ES-I3 (cell line): ENCODE measurements at regions not wholly inside any gene's neighbourhood (a gene's known extent, or its start where the extent isn't known, plus 50 kb on each side); places are given as distances from the start of the nearest gene placed in this dataset.
"Not testable (repeated sequence)": the region's sequence is repeated elsewhere in the genome, so short reads cannot be mapped to it uniquely, and the experiment has no call there.

ENCODE experiments used
- H3K36me3 ChIP-seq: 2 replicates; pipeline ENCODE4 v1.6.1; 2013; ENCODE audit warnings: mild to moderate bottlenecking, low read length, control low read depth, moderate library complexity; ENCODE audit not compliant: insufficient read depth
- H3K4me1 ChIP-seq: 2 replicates; pipeline ENCODE4 v1.6.1; 2013; ENCODE audit warnings: mild to moderate bottlenecking, control low read depth, low read length; ENCODE audit not compliant: insufficient read depth
- H3K9ac ChIP-seq: 2 replicates; pipeline ENCODE4 v1.6.1; 2013; ENCODE audit warnings: low read depth, mild to moderate bottlenecking, low read length, moderate library complexity
- H3K9me3 ChIP-seq: 2 replicates; pipeline ENCODE4 v1.6.1; 2013; ENCODE audit warnings: mild to moderate bottlenecking, low read length, moderate library complexity; ENCODE audit not compliant: control insufficient read depth, insufficient read depth

DNA sequence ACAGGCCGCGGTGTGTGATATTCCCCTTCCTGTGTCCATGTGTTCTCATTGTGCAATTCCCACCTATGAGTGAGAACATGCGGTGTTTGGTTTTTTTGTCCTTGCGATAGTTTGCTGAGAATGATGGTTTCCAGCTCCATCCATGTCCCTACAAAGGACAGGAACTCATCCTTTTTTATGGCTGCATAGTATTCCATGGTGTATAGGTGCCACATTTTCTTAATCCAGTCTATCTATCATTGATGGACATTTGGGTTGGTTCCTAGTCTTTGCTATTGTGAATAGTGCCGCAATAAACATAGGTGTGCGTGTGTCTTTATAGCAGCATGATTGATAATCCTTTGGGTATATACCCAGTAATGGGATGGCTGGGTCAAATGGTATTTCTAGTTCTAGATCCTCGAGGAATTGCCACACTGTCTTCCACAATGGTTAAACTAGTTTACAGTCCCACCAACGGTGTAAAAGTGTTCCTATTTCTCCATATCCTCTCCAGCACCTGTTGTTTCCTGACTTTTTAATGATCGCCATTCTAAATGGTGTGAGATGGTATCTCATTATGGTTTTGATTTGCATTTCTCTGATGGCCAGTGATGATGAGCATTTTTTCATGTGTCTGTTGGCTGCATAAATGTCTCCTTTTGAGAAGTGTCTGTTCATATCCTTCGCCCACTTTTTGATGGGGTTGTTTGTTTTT, 125.1 kb downstream of the USP22 start:
- H3K9me3 ChIP-seq, H3K36me3 ChIP-seq, H3K9ac ChIP-seq, H3K4me1 ChIP-seq: not testable (repeated sequence)

GRCh38 chr17:20920095-20920814, 122.6 kb downstream of the USP22 start:
- Histone ChIP-seq H3K9ac (no peak overlapping the region), H3K9me3 (no peaks in the 10 kb centered on the region), H3K36me3 (no peaks in the 10 kb centered on the region), H3K4me1 (peaks cover 10% of the 10 kb centered on the region; the same call in 1 of the 2 replicates)

DNA sequence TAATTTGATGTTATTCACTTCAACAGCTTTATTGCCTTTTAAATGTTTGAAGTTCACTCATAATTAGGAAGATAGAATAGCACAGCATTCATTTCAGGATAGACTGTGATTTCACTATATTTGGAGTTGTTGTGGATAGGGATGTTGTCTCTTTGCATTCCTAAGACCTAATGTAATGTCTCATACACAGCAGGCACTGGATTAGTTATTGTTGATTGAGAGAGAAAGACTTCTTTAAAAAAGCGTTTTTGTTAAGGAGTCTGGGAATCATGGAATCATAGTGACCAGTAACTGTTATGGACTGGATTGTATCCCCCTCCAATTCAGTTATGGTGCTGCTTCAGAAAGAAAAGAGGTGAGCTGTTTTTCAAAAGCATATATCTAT, 122.0 kb downstream of the USP22 start:
- Histone ChIP-seq H3K9ac (no peak overlapping the region), H3K9me3 (no peaks in the 10 kb centered on the region), H3K4me1 (peaks cover 10% of the 10 kb centered on the region; the same call in 1 of the 2 replicates), H3K36me3 (no peaks in the 10 kb centered on the region)

DNA sequence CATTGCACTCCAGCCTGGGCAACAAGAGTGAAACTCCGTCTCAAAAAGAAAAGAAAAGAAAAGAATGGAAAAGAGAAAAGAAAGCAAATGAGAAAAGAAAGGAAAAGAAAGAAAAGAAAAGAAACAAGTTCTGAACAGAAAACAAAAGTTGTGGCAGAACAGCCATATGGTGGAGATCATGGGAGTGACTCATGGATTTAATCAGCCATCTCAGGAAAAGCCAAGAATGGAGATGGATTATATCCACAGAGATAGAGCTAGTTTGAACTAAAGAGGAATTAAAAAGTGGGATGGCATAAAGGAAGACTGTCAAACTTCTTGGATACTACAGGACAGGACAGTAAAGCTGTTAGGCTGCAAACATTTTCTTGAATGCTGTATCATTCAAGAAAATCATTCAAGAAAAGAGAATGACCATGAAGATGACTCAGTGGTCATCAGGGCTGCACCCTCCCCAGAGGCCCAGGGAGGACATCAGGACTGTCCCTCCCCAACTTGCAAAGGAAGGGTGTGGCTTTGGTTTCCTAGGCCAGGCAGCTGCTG, 120.6 kb downstream of the USP22 start:
- Histone ChIP-seq H3K4me1 (peaks cover 10% of the 10 kb centered on the region; the same call in 1 of the 2 replicates), H3K9ac (no peak overlapping the region), H3K9me3 (no peaks in the 10 kb centered on the region), H3K36me3 (no peaks in the 10 kb centered on the region)

- Histone ChIP-seq H3K36me3 (no peaks in the 10 kb centered on the region), H3K9me3 (no peaks in the 10 kb centered on the region), H3K9ac (no peak overlapping the region), H3K4me1 (peaks cover 10% of the 10 kb centered on the region; the same call in 1 of the 2 replicates)
These were observed 118.5 kb downstream of the USP22 start for GRCh38 chr17:20924306-20924705.

GRCh38 chr17:20925091-20925490, 117.7 kb downstream of the USP22 start:
- H3K36me3 ChIP-seq: no peaks in the 10 kb centered on the region; the same call in 1 of the 2 replicates
- peaks cover 10% of the 10 kb centered on the region; the same call in 1 of the 2 replicates for H3K4me1 ChIP-seq
- no peaks in the 10 kb centered on the region for H3K9me3 ChIP-seq
- H3K9ac ChIP-seq: no peak overlapping the region

DNA sequence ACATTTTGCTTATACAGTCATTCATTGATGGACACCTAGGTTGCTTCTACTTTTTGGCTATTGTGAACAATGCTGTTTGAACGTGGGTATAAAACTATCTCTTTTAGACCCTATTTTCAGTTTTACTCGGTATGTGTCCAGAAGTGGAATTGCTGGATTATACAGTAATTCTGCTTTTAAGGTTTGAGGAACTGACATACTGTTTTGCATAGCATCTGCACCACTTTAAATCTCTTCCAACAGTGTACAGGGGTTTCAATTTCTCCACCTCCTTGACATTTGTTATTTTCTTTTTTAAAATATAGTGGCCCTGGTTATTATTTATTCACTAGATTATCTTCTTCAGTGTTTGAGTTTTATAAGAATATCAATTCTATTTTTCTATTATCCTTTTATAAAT, 116.9 kb downstream of the USP22 start:
- no peak overlapping the region for H3K9ac ChIP-seq
- no peaks in the 10 kb centered on the region for H3K9me3 ChIP-seq
- H3K4me1 ChIP-seq: peaks cover 6% of the 10 kb centered on the region; the same call in 1 of the 2 replicates
- no peaks in the 10 kb centered on the region; the same call in 1 of the 2 replicates for H3K36me3 ChIP-seq

DNA sequence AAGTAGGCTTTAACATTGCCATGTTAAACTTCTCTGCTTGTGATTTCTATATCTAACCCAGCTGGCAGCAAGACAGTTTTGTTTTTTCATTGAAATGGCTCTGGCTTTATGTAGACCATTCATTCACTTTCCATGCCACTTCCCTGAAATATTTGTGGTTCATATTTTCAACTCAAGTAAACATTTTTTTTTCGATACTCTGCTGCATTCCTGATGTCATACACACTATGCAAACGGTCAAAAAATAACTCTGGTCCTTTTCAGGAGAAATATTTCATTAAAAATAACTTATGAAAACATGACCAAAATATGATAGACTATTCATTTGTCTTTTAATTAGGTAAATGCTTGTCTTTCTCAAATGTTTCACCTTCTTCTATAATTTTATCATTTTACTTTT, 116.3 kb downstream of the USP22 start:
- no peaks in the 10 kb centered on the region for H3K9me3 ChIP-seq
- peaks cover 2% of the 10 kb centered on the region for H3K36me3 ChIP-seq
- peaks cover 4% of the 10 kb centered on the region; the same call in 1 of the 2 replicates for H3K4me1 ChIP-seq
- H3K9ac ChIP-seq: no peak overlapping the region

- H3K4me1 ChIP-seq: peaks cover under 1% of the 10 kb centered on the region; the same call in 1 of the 2 replicates
- H3K9ac ChIP-seq: no peak overlapping the region
- peaks cover 2% of the 10 kb centered on the region for H3K36me3 ChIP-seq
- no peaks in the 10 kb centered on the region for H3K9me3 ChIP-seq
These were observed 115.4 kb downstream of the USP22 start for GRCh38 chr17:20927308-20927977.

GRCh38 chr17:20929334-20929733, 113.5 kb downstream of the USP22 start:
- no peak overlapping the region for H3K9ac ChIP-seq
- no peaks in the 10 kb centered on the region for H3K9me3 ChIP-seq
- peaks cover 2% of the 10 kb centered on the region for H3K36me3 ChIP-seq
- no peaks in the 10 kb centered on the region for H3K4me1 ChIP-seq

DNA sequence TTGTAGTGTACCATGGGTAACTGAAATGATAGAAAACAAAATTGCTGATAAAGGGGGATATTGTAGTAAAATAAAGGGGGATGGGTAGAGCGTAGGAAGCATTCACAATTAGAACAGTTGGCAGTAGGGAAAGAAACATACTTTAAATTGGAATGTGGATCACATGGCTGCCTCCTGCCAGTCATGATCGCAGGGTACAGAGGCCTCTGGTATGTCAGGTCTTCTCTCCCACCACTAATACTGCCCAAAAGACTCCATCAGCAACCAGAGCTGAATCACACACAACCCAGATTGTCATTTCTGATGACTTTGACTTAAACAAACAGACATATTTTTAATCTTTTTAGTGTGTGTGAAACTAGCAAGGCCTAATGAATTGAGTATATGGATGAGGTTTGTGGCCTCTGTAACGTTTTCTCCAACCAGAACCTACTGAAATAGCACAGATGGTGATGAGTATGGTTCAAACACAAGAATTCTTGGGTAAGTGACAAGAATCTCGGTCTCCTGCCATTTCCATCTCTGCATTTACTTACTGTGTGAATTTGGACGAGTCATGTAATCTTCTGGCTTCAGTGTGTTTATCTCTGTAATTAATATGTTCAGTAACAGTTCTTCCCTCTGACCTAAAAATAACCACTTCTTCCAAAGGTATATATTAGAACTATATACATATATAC, 112.6 kb downstream of the USP22 start:
- Histone ChIP-seq H3K9ac (no peak overlapping the region), H3K4me1 (no peaks in the 10 kb centered on the region), H3K36me3 (peaks cover 2% of the 10 kb centered on the region), H3K9me3 (no peaks in the 10 kb centered on the region)

GRCh38 chr17:20933040-20933439, 109.8 kb downstream of the USP22 start:
- H3K36me3 ChIP-seq, H3K9me3 ChIP-seq, H3K9ac ChIP-seq, H3K4me1 ChIP-seq: not testable (repeated sequence)

DNA sequence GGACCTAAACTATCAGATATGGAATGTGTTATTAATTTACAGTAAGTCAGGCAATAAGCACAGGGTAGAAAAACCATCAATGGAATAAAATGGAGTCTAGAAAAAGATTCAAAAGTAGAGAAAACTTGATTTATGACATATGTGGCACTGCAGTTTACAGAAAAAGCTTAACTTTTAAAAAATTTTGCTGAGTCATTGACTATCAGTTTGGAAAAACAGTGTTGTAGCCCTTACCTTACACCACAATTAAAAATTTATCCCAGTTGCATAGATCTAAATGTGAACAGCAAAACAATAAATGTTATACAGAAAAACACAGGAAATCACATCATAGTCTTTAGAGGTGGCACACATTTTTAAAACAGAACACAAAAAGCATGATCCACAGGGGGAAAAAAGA, 108.5 kb downstream of the USP22 start:
- H3K9me3 ChIP-seq: no peaks in the 10 kb centered on the region
- H3K9ac ChIP-seq: no peak overlapping the region
- H3K36me3 ChIP-seq: peaks cover 2% of the 10 kb centered on the region
- no peaks in the 10 kb centered on the region for H3K4me1 ChIP-seq

DNA sequence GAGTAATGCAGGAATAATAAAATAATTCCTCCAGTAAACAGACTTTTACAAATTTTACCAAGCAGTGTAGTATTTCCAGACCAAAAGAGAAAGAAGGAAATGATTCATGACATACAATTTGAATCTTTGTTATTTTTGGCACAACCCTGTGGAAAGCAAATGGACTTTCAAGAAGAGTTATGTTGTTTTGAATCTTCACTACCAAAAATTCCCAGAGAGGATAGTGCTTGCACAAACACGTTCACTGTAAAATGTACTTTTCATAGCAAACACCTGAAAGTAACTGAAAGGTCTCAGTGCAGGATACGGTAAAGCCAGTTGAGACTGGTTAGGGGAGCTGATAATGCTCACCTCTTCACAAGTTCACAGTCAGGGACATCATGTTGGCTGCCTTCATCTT, 107.1 kb downstream of the USP22 start:
- Histone ChIP-seq H3K36me3 (peaks cover 2% of the 10 kb centered on the region; the same call in 1 of the 2 replicates), H3K4me1 (no peaks in the 10 kb centered on the region), H3K9me3 (no peaks in the 10 kb centered on the region), H3K9ac (no peak overlapping the region)
